ENCODE measurements at regions not wholly inside any gene's neighbourhood (a gene's known extent, or its start where the extent isn't known, plus 50 kb on each side); places are given as distances from the start of the nearest gene placed in this dataset.

DNA sequence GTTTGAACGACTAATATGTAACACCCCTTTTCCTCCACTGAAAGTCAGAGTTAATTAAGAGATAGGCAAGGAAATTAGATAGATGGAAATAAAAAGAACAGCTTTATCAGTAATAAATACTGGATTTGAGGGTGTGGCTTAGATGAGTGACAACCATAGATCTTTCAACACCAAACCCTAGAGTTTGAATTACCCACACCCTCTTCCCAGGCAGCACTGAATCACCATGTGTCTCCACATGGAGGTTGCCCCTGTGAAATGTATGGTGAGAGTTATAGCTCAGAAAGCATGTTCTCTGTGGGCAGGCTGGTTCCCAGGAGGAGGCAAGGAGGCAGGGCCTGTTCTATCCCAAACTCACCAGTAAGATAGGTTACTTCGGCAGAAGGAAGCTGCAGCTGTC is 69.7 kb downstream of the TMEM174 start (continued):
- TF ChIP-seq, protein P1, sequence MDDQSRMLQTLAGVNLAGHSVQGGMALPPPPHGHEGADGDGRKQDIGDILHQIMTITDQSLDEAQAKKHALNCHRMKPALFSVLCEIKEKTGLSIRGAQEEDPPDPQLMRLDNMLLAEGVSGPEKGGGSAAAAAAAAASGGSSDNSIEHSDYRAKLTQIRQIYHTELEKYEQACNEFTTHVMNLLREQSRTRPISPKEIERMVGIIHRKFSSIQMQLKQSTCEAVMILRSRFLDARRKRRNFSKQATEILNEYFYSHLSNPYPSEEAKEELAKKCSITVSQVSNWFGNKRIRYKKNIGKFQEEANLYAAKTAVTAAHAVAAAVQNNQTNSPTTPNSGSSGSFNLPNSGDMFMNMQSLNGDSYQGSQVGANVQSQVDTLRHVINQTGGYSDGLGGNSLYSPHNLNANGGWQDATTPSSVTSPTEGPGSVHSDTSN (IDR thresholded peaks at IDR 0.05) = no peak

DNA sequence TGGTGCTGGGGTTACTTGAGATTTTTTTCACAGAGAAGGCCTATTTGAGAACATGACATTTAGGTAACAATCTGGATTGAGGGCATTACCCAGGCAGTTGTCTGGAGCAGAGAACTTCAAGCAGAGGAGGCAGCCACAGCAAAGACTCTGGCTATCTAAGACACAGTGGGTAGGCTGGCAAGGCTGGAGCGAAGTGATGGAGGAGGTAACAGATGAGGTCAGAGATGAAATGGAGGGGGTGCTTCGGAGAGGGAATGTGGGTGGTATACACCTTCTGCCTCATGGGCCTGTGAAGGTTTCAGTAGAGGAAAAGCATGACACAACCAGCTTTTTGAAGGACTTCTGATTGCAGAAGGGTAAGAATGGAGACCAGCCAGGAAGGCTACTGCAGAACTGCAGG is 65.9 kb downstream of the TMEM174 start:
- ChIA-PET CTCF (interaction anchor here (2.1 kb wide), 1 partner anchor 13 kb away, joined by 7 read pairs; no protein-coding TSS in a partner anchor), POLR2A (no interaction called here)
- no peak for DNase-seq (ENCODE audit: low read depth in 1 of 2, low spot score in 1 of 2)
- Histone ChIP-seq H3K4me3 (no peak overlapping the region), H3K9me3 (no peaks in the 10 kb centered on the region), H3K4me1 (no peaks in the 10 kb centered on the region), H3K27ac (no peak overlapping the region), H3K4me2 (no peak overlapping the region)
- no peak; a peak in 1 of 6 replicates for ATAC-seq
- 76% methylated on average over 2 of the region's 2 CpGs for WGBS (ENCODE audit: missing lambda C conversion rate)
- no peak for FAIRE-seq
- TF ChIP-seq KDM1A (IDR thresholded peaks at IDR 0.05; ENCODE audit: low read depth) (no peak), EP300 (IDR thresholded peaks at IDR 0.05) (no peak), EHMT2 (IDR thresholded peaks at IDR 0.05; ENCODE audit: low read depth) (no peak), FOSB (CRISPR knock-in tag; IDR thresholded peaks at IDR 0.05) (no peak), FOXS1 (CRISPR knock-in tag; IDR thresholded peaks at IDR 0.05) (no peak), MAFK (IDR thresholded peaks at IDR 0.05; ENCODE audit: partially characterized antibody) (no peak), JUNB (IDR thresholded peaks at IDR 0.05) (no peak), EHF (CRISPR knock-in tag; IDR thresholded peaks at IDR 0.05) (no peak), TP53 (CRISPR knock-in tag; IDR thresholded peaks at IDR 0.05) (no peak), HDAC2 (IDR thresholded peaks at IDR 0.05) (no peak), ESRRA (IDR thresholded peaks at IDR 0.05; ENCODE audit: borderline replicate concordance, low read length) (no peak)
- TF ChIP-seq, protein P2, sequence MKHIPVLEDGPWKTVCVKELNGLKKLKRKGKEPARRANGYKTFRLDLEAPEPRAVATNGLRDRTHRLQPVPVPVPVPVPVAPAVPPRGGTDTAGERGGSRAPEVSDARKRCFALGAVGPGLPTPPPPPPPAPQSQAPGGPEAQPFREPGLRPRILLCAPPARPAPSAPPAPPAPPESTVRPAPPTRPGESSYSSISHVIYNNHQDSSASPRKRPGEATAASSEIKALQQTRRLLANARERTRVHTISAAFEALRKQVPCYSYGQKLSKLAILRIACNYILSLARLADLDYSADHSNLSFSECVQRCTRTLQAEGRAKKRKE (CRISPR knock-in tag; IDR thresholded peaks at IDR 0.05; ENCODE audit: low read depth) = no peak
- TF ChIP-seq, protein P3, sequence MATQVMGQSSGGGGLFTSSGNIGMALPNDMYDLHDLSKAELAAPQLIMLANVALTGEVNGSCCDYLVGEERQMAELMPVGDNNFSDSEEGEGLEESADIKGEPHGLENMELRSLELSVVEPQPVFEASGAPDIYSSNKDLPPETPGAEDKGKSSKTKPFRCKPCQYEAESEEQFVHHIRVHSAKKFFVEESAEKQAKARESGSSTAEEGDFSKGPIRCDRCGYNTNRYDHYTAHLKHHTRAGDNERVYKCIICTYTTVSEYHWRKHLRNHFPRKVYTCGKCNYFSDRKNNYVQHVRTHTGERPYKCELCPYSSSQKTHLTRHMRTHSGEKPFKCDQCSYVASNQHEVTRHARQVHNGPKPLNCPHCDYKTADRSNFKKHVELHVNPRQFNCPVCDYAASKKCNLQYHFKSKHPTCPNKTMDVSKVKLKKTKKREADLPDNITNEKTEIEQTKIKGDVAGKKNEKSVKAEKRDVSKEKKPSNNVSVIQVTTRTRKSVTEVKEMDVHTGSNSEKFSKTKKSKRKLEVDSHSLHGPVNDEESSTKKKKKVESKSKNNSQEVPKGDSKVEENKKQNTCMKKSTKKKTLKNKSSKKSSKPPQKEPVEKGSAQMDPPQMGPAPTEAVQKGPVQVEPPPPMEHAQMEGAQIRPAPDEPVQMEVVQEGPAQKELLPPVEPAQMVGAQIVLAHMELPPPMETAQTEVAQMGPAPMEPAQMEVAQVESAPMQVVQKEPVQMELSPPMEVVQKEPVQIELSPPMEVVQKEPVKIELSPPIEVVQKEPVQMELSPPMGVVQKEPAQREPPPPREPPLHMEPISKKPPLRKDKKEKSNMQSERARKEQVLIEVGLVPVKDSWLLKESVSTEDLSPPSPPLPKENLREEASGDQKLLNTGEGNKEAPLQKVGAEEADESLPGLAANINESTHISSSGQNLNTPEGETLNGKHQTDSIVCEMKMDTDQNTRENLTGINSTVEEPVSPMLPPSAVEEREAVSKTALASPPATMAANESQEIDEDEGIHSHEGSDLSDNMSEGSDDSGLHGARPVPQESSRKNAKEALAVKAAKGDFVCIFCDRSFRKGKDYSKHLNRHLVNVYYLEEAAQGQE (IDR thresholded peaks at IDR 0.05) = no peak
- TF ChIP-seq, protein P4, sequence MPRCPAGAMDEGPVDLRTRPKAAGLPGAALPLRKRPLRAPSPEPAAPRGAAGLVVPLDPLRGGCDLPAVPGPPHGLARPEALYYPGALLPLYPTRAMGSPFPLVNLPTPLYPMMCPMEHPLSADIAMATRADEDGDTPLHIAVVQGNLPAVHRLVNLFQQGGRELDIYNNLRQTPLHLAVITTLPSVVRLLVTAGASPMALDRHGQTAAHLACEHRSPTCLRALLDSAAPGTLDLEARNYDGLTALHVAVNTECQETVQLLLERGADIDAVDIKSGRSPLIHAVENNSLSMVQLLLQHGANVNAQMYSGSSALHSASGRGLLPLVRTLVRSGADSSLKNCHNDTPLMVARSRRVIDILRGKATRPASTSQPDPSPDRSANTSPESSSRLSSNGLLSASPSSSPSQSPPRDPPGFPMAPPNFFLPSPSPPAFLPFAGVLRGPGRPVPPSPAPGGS (IDR thresholded peaks at IDR 0.05) = no peak
- TF ChIP-seq, protein P5, sequence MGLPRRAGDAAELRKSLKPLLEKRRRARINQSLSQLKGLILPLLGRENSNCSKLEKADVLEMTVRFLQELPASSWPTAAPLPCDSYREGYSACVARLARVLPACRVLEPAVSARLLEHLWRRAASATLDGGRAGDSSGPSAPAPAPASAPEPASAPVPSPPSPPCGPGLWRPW (IDR thresholded peaks at IDR 0.05) = no peak

DNA sequence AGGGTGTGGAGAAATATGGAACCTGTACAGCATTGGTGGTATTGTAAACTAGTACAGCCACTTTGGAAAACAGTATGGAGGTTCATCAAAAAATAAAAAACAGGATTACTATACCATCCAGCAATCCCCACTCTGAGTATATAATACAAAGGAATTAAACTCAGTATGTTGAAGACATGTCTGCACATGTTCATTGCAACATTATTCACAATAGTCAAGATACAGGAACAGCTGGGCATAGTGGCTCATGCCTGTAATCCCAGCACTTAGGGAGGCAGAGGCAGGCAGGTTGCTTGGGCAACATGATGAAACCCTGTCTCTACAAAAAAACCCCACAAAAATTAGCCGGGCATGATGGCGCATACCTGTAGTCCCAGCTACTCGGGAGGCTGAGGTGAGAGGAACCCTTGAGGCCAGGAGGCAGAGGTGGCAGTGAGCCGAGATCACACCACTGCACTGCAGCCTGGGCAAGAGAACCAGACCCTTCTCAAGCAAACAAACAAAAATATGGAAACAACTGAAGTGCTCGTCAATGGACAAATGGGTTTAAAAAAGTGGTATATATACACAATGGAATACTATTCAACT is 63.6 kb downstream of the TMEM174 start:
- DNase-seq (ENCODE audit: low read depth in 1 of 2, low spot score in 1 of 2) = no peak
- no peak overlapping the region for H3K4me3 ChIP-seq
- ATAC-seq = no peak
- POLR2A ChIA-PET = no interaction called here
- FAIRE-seq = no peak
- 88% methylated on average over 5 of the region's 5 CpGs for WGBS (ENCODE audit: missing lambda C conversion rate)
- no peaks in the 10 kb centered on the region for H3K4me1 ChIP-seq
- CTCF ChIA-PET = interaction anchor here (0.6 to 1.8 kb wide), 2 partner anchors 10 to 185 kb away, joined by 3 to 4 read pairs; no protein-coding TSS in a partner anchor
- no peak overlapping the region; a peak in 1 of 6 replicates for H3K27ac ChIP-seq
- H3K9me3 ChIP-seq = no peaks in the 10 kb centered on the region
- no peak overlapping the region for H3K4me2 ChIP-seq
- TF ChIP-seq RARB (CRISPR knock-in tag; IDR thresholded peaks at IDR 0.05) (no peak), MAFK (IDR thresholded peaks at IDR 0.05; ENCODE audit: partially characterized antibody) (no peak), HDAC2 (IDR thresholded peaks at IDR 0.05) (no peak), CHD4 (IDR thresholded peaks at IDR 0.05; ENCODE audit: borderline replicate concordance) (no peak), ZFP36 (IDR thresholded peaks at IDR 0.05; ENCODE audit: borderline replicate concordance, partially characterized antibody) (no peak), HOXA7 (CRISPR knock-in tag; IDR thresholded peaks at IDR 0.05) (no peak), CBX8 (IDR thresholded peaks at IDR 0.05) (no peak), NFE2L2 (conservative IDR thresholded peaks at IDR 0.05; ENCODE audit: low read length) (no peak), ZSCAN20 (CRISPR knock-in tag; IDR thresholded peaks at IDR 0.05) (no peak), NPAS2 (CRISPR knock-in tag; IDR thresholded peaks at IDR 0.05; ENCODE audit: borderline replicate concordance) (no peak), CHD2 (IDR thresholded peaks at IDR 0.05; ENCODE audit: low read length, partially characterized antibody) (no peak), GATA3 (IDR thresholded peaks at IDR 0.05; ENCODE audit: borderline replicate concordance) (no peak), TFCP2L1 (CRISPR knock-in tag; IDR thresholded peaks at IDR 0.05) (no peak), PHF8 (IDR thresholded peaks at IDR 0.05; ENCODE audit: borderline replicate concordance, low read depth) (no peak), POLR2AphosphoS2 (conservative IDR thresholded peaks at IDR 0.05; ENCODE audit: low read length) (no peak)
- TF ChIP-seq, protein P4 (IDR thresholded peaks at IDR 0.05) = no peak

Measured in A549 (cell line).